Mucosa of stomach (tissue), 1 donor: ENCODE measurements at regions not wholly inside any gene's neighbourhood (a gene's known extent, or its start where the extent isn't known, plus 50 kb on each side); places are given as distances from the start of the nearest gene placed in this dataset.

Source experiments
- H3K27me3 ChIP-seq: one replicate; pipeline ENCODE4 v1.7.0; 2013; ENCODE audit warnings: mild to moderate bottlenecking, low read length; ENCODE audit not compliant: control insufficient read depth, insufficient read depth
- H3K36me3 ChIP-seq: one replicate; pipeline ENCODE4 v1.7.0; 2013; ENCODE audit warnings: low read length; ENCODE audit not compliant: control insufficient read depth, insufficient read depth
- H3K4me1 ChIP-seq: one replicate; pipeline ENCODE4 v1.7.0; 2013; ENCODE audit warnings: mild to moderate bottlenecking, low read length; ENCODE audit not compliant: control insufficient read depth, insufficient read depth
- H3K4me3 ChIP-seq: one replicate; pipeline ENCODE4 v1.7.0; 2013; ENCODE audit warnings: low read length
- H3K9ac ChIP-seq: one replicate; pipeline ENCODE4 v1.7.0; 2013; ENCODE audit warnings: mild to moderate bottlenecking, low read length, moderate library complexity
- H3K9me3 ChIP-seq: one replicate; pipeline ENCODE4 v1.7.0; 2013; ENCODE audit warnings: mild to moderate bottlenecking, low read length, moderate library complexity; ENCODE audit not compliant: control insufficient read depth
- donor health status: Pancreatic carcinoma.

GRCh38 chr15:77547801-77548588 lies 84.7 kb downstream of the LINGO1 start:
- Histone ChIP-seq H3K4me3 (no peak overlapping the region), H3K4me1 (peaks cover 29% of the 10 kb centered on the region), H3K36me3 (no peaks in the 10 kb centered on the region), H3K27me3 (no peaks in the 10 kb centered on the region), H3K9me3 (no peaks in the 10 kb centered on the region), H3K9ac (no peak overlapping the region)

- Histone ChIP-seq H3K27me3 (no peaks in the 10 kb centered on the region), H3K4me1 (peaks cover 33% of the 10 kb centered on the region), H3K9ac (no peak overlapping the region), H3K4me3 (no peak overlapping the region), H3K36me3 (no peaks in the 10 kb centered on the region), H3K9me3 (no peaks in the 10 kb centered on the region)
These were observed 85.8 kb downstream of the LINGO1 start for GRCh38 chr15:77546870-77547269.

GRCh38 chr15:77546050-77546501 lies 86.6 kb downstream of the LINGO1 start:
- Histone ChIP-seq H3K36me3 (no peaks in the 10 kb centered on the region), H3K4me3 (no peak overlapping the region), H3K27me3 (no peaks in the 10 kb centered on the region), H3K9me3 (no peaks in the 10 kb centered on the region), H3K4me1 (peaks cover 40% of the 10 kb centered on the region), H3K9ac (no peak overlapping the region)

GRCh38 chr15:77545058-77545457 lies 87.7 kb downstream of the LINGO1 start:
- Histone ChIP-seq H3K9me3 (no peaks in the 10 kb centered on the region), H3K36me3 (no peaks in the 10 kb centered on the region), H3K27me3 (no peaks in the 10 kb centered on the region), H3K4me3 (no peak overlapping the region), H3K4me1 (peaks cover 44% of the 10 kb centered on the region), H3K9ac (no peak overlapping the region)

GRCh38 chr15:77544162-77544561 lies 88.5 kb downstream of the LINGO1 start:
- no peaks in the 10 kb centered on the region for H3K9me3 ChIP-seq
- H3K9ac ChIP-seq = peak overlapping the region; percentile 81
- no peaks in the 10 kb centered on the region for H3K36me3 ChIP-seq
- H3K27me3 ChIP-seq = no peaks in the 10 kb centered on the region
- H3K4me3 ChIP-seq = no peak overlapping the region
- peaks cover 49% of the 10 kb centered on the region for H3K4me1 ChIP-seq

GRCh38 chr15:77543159-77543882 lies 89.4 kb downstream of the LINGO1 start:
- no peaks in the 10 kb centered on the region for H3K36me3 ChIP-seq
- no peaks in the 10 kb centered on the region for H3K27me3 ChIP-seq
- H3K4me3 ChIP-seq = peak overlapping the region; percentile 29
- no peaks in the 10 kb centered on the region for H3K9me3 ChIP-seq
- peaks cover 57% of the 10 kb centered on the region for H3K4me1 ChIP-seq
- H3K9ac ChIP-seq = peak overlapping the region; percentile 81

- Histone ChIP-seq H3K9ac (peak overlapping the region; percentile 81), H3K9me3 (no peaks in the 10 kb centered on the region), H3K36me3 (no peaks in the 10 kb centered on the region), H3K4me3 (peak overlapping the region; percentile 29), H3K27me3 (no peaks in the 10 kb centered on the region), H3K4me1 (peaks cover 57% of the 10 kb centered on the region)
These were observed 90.2 kb downstream of the LINGO1 start for GRCh38 chr15:77542491-77543001.

GRCh38 chr15:77541421-77542181 lies 91.1 kb downstream of the LINGO1 start:
- Histone ChIP-seq H3K9me3 (no peaks in the 10 kb centered on the region), H3K9ac (no peak overlapping the region), H3K27me3 (no peaks in the 10 kb centered on the region), H3K4me3 (no peak overlapping the region), H3K4me1 (peaks cover 57% of the 10 kb centered on the region), H3K36me3 (no peaks in the 10 kb centered on the region)

- Histone ChIP-seq H3K4me3 (no peak overlapping the region), H3K9ac (no peak overlapping the region), H3K36me3 (no peaks in the 10 kb centered on the region), H3K4me1 (peaks cover 51% of the 10 kb centered on the region), H3K27me3 (no peaks in the 10 kb centered on the region), H3K9me3 (no peaks in the 10 kb centered on the region)
These were observed 92.2 kb downstream of the LINGO1 start for GRCh38 chr15:77540312-77541060.

- no peaks in the 10 kb centered on the region for H3K27me3 ChIP-seq
- no peaks in the 10 kb centered on the region for H3K36me3 ChIP-seq
- H3K4me1 ChIP-seq = peaks cover 46% of the 10 kb centered on the region
- H3K4me3 ChIP-seq = no peak overlapping the region
- H3K9me3 ChIP-seq = no peaks in the 10 kb centered on the region
- H3K9ac ChIP-seq = no peak overlapping the region
These were observed 93.8 kb downstream of the LINGO1 start for GRCh38 chr15:77538793-77539497.

GRCh38 chr15:77538027-77538451 lies 94.7 kb downstream of the LINGO1 start:
- Histone ChIP-seq H3K9me3 (no peaks in the 10 kb centered on the region), H3K27me3 (no peaks in the 10 kb centered on the region), H3K4me1 (peaks cover 39% of the 10 kb centered on the region), H3K36me3 (no peaks in the 10 kb centered on the region), H3K9ac (no peak overlapping the region), H3K4me3 (no peak overlapping the region)
